KBM-7 (cell line): ENCODE measurements at regions not wholly inside any gene's neighbourhood (a gene's known extent, or its start where the extent isn't known, plus 50 kb on each side); places are given as distances from the start of the nearest gene placed in this dataset.
"Not testable (repeated sequence)": the region's sequence is repeated elsewhere in the genome, so short reads cannot be mapped to it uniquely, and the experiment has no call there.

Experiments
- DNase-seq: peaks from one replicate; pipeline ENCODE4 v3.0.0-alpha.2; 2015
- in situ Hi-C: fragments of 300-500 bp; cut with MboI; formaldehyde crosslinking; loops from 2 replicates; pipeline ENCODE4 v1.14.3; 2020; ENCODE audit warnings: low sequenced_read_pairs, low pct_unique_long_range_greater_than_20kb, mixed read lengths

- in situ Hi-C loops = no loop called here
Observed at GRCh38 chr13:82961757-82962156, 920.5 kb downstream of the SLITRK1 start.

DNA sequence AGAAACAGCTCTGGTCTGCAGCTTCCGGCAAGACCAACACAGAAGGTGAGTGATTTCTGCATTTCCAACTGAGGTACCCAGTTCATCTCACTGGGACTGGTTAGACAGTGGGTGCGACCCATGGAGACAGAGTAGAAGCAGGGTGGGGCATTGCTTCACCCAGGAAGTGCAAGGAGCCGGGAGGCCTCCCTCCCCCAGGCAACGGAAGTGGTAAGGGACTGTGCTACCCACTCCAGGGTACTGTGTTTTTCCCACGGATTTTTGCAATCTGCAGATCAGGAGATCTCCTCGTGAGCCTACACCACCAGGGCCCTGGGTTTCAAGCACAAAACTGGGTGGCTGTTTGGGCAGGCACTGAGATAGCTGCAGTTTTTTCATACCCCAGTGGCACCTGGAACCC is 929.9 kb downstream of the SLITRK1 start:
- in situ Hi-C loops, DNase-seq: not testable (repeated sequence)

More at GRCh38 chr13:82961757-82962156, 920.5 kb downstream of the SLITRK1 start:
- DNase-seq = no peak

DNA sequence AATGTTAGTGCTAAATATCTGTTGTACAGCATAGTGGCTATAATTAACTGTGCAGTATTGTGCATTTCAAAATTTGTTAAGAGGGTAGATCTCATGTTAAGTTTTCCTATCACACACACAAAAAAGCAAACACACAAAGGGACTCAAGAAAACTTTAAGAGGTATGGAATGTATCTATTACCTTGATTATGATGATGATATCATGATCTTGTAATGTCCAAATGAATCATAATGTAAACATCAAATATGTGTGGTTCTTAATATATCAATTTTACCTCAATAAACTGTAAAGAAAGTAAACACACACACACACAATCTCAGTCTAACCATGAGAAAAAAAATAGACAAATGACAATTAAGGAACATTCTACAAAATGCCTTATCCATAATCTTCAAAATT is 934.6 kb downstream of the SLITRK1 start:
- no peak for DNase-seq
- in situ Hi-C loops = no loop called here

DNA sequence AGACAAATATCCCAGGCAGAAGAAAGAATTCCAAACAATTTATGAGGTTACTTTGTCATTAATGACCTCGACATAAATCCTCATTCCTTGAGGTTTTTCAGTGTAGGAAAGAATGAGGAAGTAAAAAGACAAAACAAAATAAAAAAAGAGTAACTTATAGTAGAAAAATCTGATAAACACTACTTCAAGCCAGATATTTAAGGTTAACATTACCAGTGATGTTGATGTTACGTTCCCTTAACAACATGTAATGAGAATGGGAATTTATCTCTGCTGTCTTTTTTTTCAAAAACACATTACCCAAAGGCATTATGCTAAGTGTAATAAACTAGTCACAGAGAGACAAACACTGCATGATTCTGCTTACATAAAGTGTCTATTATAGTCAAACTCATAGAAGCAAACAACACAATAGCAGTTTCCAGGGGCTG is 935.1 kb downstream of the SLITRK1 start:
- no peak for DNase-seq
- in situ Hi-C loops = no loop called here

- in situ Hi-C loops = no loop called here
- DNase-seq = no peak
Observed at GRCh38 chr13:82938644-82939043, 943.6 kb downstream of the SLITRK1 start.

DNA sequence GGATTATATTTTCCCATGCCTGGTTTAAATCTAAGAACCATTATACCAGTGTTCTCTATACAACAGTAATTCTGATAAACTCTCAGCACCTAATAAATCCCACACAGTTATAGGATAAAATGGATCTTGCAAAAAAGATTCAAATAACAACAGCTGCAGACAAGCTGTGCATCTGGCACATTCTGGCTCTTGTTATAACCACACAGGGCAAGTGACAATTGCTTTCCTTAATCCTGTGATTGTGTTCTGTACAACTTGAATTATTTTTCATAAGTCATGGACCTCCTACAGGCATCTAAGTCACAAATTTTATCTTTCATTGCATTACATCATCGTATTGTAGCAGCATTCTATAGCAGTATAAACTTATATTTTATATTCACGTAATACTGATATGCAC is 948.3 kb downstream of the SLITRK1 start:
- DNase-seq = no peak

GRCh38 chr13:82925114-82925513 is 957.2 kb downstream of the SLITRK1 start:
- DNase-seq = no peak
- in situ Hi-C loops = no loop called here

More for the DNA sequence above, 948.3 kb downstream of the SLITRK1 start:
- in situ Hi-C loops = no loop called here

DNA sequence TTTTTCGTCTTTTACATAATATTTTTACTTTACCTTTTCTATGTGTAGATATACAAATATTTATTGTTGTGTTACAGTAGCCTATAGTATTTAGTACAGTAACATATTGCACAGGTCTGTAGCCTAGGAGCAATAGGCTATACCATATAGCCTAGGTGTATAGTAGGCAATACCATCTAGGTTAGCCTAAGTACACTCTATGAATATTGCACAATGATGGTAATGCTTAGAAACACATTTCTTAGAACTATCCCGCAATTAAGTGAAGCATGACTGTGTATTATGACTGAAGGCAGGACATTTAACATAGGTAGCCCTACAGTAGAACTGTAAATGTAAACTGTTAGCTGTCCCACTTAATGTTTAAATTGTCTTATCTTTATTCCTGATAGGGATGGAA is 964.3 kb downstream of the SLITRK1 start:
- DNase-seq = no peak
- in situ Hi-C loops = no loop called here

DNA sequence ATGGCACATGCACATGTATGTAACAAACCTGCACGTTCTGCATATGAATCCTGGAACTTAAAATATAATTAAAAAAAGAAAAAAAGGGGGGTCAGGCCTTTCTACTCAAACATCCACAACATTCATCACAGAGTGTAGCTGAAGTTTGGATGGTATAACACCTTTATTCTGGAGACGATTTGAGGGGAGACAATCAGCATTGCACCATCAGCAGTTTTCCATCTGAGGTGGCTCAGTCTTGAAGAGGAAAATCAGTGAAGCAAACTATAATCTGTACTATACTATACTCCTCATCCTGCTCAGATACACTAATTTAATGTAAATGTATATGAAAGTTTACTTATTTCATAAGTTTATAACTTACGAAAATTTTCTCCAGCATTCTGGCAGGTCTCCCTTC is 969.7 kb downstream of the SLITRK1 start:
- DNase-seq = no peak
- in situ Hi-C loops = no loop called here

DNA sequence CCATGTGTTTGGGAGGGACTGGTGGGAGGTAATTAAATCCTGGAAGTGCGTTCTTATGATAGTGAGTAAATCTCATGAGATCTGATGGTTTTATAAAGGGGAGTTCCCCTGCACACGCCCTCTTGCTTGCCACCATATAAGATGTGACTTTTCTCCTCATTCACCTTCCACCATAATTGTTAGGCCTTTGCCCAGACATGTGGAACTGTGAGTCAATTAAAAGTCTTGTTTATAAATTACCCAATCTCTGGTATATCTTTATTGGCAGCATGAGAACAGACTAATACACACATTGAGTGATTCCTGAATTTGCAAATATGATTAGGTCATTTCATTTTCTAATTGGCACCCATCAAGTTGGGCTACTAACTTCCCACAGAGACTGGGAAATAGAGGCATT is 977.2 kb downstream of the SLITRK1 start:
- in situ Hi-C loops = no loop called here
- no peak for DNase-seq

DNA sequence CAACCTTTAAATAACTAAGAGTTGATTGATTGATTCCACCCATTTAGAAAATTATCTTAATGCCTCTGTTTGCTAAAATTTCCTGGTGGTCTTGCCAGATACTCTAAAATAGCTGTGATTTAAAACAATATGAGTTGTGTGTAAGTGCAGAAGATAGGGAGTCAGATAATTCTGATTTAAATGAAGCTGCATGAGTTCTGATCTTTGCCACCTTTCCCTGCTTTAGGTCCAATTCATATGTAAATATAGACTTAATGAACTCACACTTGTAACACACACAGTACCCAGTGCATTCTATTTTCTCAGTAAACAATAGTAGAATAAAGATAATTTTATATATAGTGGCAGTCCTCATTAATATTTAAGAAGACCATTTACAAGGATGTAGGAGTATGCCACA is 981.8 kb downstream of the SLITRK1 start:
- DNase-seq = no peak
- in situ Hi-C loops = no loop called here

DNA sequence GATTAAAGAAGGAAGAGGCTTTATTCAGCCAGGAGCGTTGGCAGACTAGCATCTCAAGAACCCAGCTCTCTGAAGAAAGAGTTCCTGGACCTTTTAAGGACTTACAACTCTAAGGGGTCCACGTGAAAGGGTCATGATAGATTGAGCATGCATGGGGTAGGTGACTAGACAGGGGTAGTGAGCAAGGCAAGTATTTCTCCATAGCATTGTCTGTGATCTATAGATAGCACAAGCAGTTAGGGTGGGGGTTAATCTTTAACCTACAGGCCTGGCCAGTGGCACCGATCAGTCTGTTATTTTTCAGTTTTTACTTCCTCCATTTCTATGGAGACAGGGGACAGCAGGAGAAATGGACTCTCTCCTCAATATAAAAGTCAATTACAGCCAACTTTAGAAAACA is 983.7 kb downstream of the SLITRK1 start:
- in situ Hi-C loops = no loop called here
- DNase-seq = no peak

- in situ Hi-C loops = no loop called here
- DNase-seq = no peak
Observed at GRCh38 chr13:82879921-82880320, 1002.4 kb downstream of the SLITRK1 start.

DNA sequence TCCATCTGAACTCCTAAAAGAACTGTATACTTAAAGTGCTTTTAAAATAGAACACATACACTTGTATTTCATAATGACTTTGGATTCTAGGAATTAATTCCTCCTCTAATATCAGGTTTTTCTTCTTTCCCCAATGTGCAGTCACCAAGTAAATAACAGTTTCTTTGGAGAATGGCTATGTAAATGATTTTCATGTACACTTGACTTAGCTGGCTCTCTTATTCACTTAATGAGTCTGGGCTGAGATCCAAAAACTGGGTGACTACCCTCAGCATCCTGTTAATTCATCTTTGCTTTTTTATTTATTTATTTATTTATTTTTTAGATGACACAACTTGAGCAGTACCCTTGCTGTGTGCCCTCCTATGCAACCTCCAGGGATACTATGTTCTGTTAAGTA is 1003.7 kb downstream of the SLITRK1 start:
- no peak for DNase-seq
- in situ Hi-C loops = no loop called here

GRCh38 chr13:82867284-82867683 is 1015.0 kb downstream of the SLITRK1 start:
- in situ Hi-C loops = no loop called here
- DNase-seq = no peak

DNA sequence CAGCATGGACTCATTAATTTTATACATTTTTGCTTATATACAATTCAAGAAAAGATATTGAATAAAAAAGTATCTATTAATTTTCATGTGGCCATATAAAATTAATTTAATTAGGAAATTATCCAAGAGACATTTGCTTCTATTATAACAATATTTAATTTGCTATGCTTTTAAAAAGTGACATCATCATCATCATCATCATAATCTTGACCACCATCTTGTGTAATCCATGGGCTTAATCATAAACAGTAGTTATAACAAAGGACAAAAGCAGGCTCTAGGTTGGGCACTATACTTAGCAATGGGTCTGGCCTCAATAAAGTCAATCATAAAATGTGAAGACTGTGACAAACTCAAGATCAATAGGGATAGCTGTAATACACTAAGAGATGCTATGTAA is 1031.6 kb downstream of the SLITRK1 start:
- in situ Hi-C loops = no loop called here
- no peak for DNase-seq

DNA sequence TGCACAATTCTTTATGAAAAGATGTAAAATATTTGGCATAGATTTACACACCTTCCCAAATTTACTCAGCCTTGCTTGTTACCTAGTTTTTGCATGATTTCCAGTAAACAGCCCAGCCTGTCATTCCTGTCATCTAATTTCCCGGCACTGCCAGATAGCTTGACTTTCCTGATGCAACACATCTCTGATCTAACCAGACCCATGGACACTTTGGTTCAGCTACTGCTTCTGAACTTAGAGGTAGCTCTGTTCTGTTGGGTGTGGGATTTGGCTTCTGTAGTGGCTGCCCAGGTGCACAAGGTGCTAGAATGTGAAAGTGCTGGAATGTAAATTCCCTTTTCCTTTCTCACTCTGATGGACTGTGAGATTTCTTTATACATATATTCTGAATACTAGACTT is 1033.5 kb downstream of the SLITRK1 start:
- no peak for DNase-seq
- in situ Hi-C loops = no loop called here

GRCh38 chr13:82847595-82847994 is 1034.7 kb downstream of the SLITRK1 start:
- DNase-seq = no peak
- in situ Hi-C loops = no loop called here

DNA sequence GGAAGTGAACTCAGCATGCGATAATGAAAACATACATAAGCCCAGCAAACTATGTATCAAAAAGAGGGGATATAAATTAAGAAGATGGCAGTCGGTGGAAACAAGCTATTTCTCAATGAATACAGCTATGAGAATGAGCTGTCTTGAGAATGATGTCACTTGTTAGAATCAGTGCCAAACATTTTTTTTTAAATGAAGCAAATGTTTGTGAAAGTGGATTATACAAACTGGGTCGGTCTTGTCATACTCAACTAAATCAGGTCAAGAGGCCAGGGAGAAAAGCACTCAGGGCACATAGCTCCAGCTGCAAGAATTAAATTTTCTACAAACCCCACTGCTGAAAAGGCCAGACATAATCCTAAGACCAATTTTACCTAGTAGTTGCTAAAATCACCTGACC is 1048.4 kb downstream of the SLITRK1 start:
- in situ Hi-C loops = no loop called here
- DNase-seq = no peak

DNA sequence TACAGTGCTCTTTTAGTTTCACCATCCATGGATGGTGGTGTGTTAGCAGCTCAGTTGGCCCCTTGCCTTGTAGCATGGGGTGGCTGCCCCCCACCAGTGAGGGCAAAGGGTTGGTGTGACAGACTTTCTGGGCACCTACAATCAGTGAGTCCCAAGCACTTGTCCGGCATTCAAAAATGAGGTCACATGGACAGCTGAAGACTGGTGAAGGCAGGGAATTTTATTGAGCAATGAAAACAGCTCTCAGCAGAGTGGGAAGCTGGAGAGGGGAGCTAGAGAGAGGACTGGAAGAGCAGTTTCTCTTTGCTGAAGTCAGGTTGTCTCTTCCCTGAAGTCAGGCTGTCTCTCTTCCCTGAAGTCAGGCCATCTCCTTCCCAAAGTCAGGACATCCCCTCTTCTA is 1053.2 kb downstream of the SLITRK1 start:
- no peak for DNase-seq
- in situ Hi-C loops = no loop called here

- in situ Hi-C loops = no loop called here
- DNase-seq = no peak
Observed at GRCh38 chr13:82827724-82828123, 1054.5 kb downstream of the SLITRK1 start.

GRCh38 chr13:82822935-82823334 is 1059.3 kb downstream of the SLITRK1 start:
- DNase-seq = no peak
- in situ Hi-C loops = no loop called here
